PC-3 (cell line): ENCODE measurements at regions not wholly inside any gene's neighbourhood (a gene's known extent, or its start where the extent isn't known, plus 50 kb on each side); places are given as distances from the start of the nearest gene placed in this dataset.
"Not testable (repeated sequence)": the region's sequence is repeated elsewhere in the genome, so short reads cannot be mapped to it uniquely, and the experiment has no call there.

Experiments used
- ATAC-seq: fragments of 200-7000 bp; cut with Tn5 transposase; 2 replicates; pipeline ENCODE4 v1.9.1; 2020; ENCODE audit warnings: mild to moderate bottlenecking, moderate library complexity
- BruUV-seq: library from RNA; stranded (reverse); fragments of 400-500 nt; replicated peaks from 2 replicates; lab custom pipeline; 2021; lab: Mats Ljungman, UMichigan
- CTCF ChIA-PET: fragments of 300-600 bp; sonication (Branson Sonifier 250); formaldehyde crosslinking; loops from one replicate; lab custom pipeline; 2022; ENCODE audit warnings: antibody characterized with exemption; lab: Charles Lee
- POLR2A ChIA-PET: fragments of 300-600 bp; sonication (Branson Sonifier 250); formaldehyde crosslinking; loops from one replicate; lab custom pipeline; 2022; ENCODE audit warnings: antibody characterized with exemption; ENCODE audit not compliant: unreplicated experiment; lab: Charles Lee
- DNase-seq: peaks from one replicate; pipeline ENCODE4 v3.0.0-alpha.2; 2015
- H2AFZ ChIP-seq: fragments of 300-600 bp; sonication (generic); 2 replicates; pipeline ENCODE4 v1.6.0; 2016; ENCODE audit warnings: antibody characterized with exemption, low read length
- H3F3A ChIP-seq: fragments of 300-600 bp; sonication (generic); one replicate; pipeline ENCODE4 v1.6.0; 2017; ENCODE audit warnings: antibody characterized with exemption, low read length, control low read depth, mild to moderate bottlenecking; ENCODE audit not compliant: unreplicated experiment
- H3K27ac ChIP-seq: fragments of 300-600 bp; sonication (generic); 2 replicates; pipeline ENCODE4 v1.5.1; 2016; ENCODE audit warnings: mild to moderate bottlenecking, low read length
- H3K27me3 ChIP-seq: fragments of 300-600 bp; sonication (generic); 2 replicates; pipeline ENCODE4 v1.6.1; 2016; ENCODE audit warnings: low read length, mixed read lengths
- H3K36me3 ChIP-seq: fragments of 300-600 bp; sonication (generic); 2 replicates; pipeline ENCODE4 v1.6.1; 2016; ENCODE audit warnings: low read depth, mixed run types, low read length, mixed read lengths
- H3K4me1 ChIP-seq: fragments of 300-600 bp; sonication (generic); 2 replicates; pipeline ENCODE4 v1.5.1; 2016; ENCODE audit warnings: low read length; ENCODE audit not compliant: insufficient read depth
- H3K4me2 ChIP-seq: fragments of 300-600 bp; sonication (generic); 2 replicates; pipeline ENCODE4 v1.6.0; 2016; ENCODE audit warnings: low read length
- H3K4me3 ChIP-seq: fragments of 300-600 bp; sonication (generic); 2 replicates; pipeline ENCODE4 v1.5.1; 2016; ENCODE audit warnings: mild to moderate bottlenecking, low read length, mixed read lengths
- H3K79me2 ChIP-seq: fragments of 300-600 bp; sonication (generic); 2 replicates; pipeline ENCODE4 v1.6.1; 2017; ENCODE audit warnings: low read length, mixed read lengths
- H3K9ac ChIP-seq: fragments of 300-600 bp; sonication (generic); 2 replicates; pipeline ENCODE4 v1.6.0; 2016; ENCODE audit warnings: mild to moderate bottlenecking, low read length
- H3K9me2 ChIP-seq: fragments of 300-600 bp; sonication (generic); replicated peaks from 2 replicates; pipeline ENCODE4 v1.6.1; 2016; ENCODE audit warnings: mixed run types, low read length, mixed read lengths
- H3K9me3 ChIP-seq: fragments of 300-600 bp; sonication (generic); 2 replicates; pipeline ENCODE4 v1.6.1; 2016; ENCODE audit warnings: low read length, mixed read lengths
- H4K20me1 ChIP-seq: fragments of 300-600 bp; sonication (generic); 2 replicates; pipeline ENCODE4 v1.6.1; 2016; ENCODE audit warnings: low read length, mixed read lengths
- EZH2 ChIP-seq: fragments of 300-600 bp; sonication (generic); IDR thresholded peaks from one replicate; pipeline ENCODE4 v1.6.1; 2017; ENCODE audit warnings: antibody characterized with exemption, mild to moderate bottlenecking, low read length; ENCODE audit not compliant: unreplicated experiment
- EZH2phosphoT487 ChIP-seq: fragments of 300-600 bp; sonication (generic); IDR thresholded peaks from 2 replicates; pipeline ENCODE4 v1.6.1; 2018; ENCODE audit warnings: mild to moderate bottlenecking, antibody characterized with exemption, low read length, borderline replicate concordance
- intact Hi-C: fragments of 100-400 bp; cut with micrococcal nuclease; formaldehyde crosslinking; loops from 2 replicates; pipeline ENCODE4 v1.9.0; 2023
- TF ChIP-seq, protein P1 (sequence below): fragments of 300-600 bp; sonication (generic); conservative IDR thresholded peaks from 2 replicates; pipeline ENCODE4 v1.5.1; 2017; ENCODE audit warnings: antibody characterized with exemption, low read depth, mild to moderate bottlenecking, low read length

DNA sequence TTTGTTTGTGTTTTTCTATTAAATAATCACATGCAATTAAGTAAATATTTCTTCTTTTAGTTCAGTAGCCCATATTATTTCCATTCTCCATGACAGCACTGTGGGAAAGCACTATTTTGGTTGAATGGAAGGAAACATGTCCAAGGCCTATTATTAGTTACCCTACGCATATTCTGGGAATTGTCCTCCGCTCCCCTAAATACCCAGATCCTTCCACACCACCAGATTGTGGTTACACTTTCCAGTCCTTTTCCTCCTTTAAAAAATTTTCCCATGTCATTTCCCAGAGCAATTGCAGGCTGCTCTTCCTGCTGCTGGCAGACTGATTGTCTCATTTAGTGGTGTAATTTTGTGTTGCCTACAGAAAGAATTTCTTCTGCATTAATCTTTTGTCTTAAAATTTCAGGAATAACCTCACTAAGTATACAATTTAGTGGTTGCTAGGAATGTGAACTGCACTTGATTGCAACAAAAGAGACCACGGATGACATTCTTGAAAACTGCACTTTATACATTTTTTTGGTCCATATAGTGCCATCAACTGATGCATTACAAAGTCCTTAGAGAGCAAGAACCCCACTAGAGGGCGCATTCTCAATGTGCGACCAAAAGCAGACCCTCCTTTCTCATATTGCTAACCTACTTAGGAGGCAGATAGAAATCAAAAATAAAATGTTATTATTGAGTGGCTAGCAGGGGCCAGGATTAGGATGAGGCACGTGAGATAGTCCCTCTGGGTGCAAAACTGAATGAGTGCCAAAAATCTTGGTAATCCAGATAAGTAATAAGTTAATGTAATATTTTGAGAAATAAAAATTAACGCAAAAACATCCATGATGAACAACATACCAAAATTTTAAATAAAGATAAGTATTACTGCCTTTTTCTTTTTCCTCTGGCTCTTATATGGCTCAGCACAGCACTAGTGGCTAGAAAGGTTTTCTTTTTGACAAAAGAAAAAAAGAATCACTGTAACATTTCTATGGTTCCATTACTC, 98.8 kb upstream of the IQCM start:
- peak; percentile 66 for DNase-seq
- POLR2A ChIA-PET: no interaction called here
- Histone ChIP-seq H3K9me3 (no peaks in the 10 kb centered on the region), H3F3A (no peaks in the 10 kb centered on the region), H4K20me1 (no peaks in the 10 kb centered on the region), H3K27ac (no peak overlapping the region), H3K9ac (no peak overlapping the region), H3K4me3 (no peak overlapping the region), H3K36me3 (no peaks in the 10 kb centered on the region), H2AFZ (no peak overlapping the region), H3K4me1 (no peaks in the 10 kb centered on the region), H3K27me3 (no peaks in the 10 kb centered on the region), H3K79me2 (no peaks in the 10 kb centered on the region), H3K9me2 (no peaks in the 10 kb centered on the region), H3K4me2 (no peak overlapping the region)
- CTCF ChIA-PET: no interaction called here
- intact Hi-C loops: no loop called here
- peak; percentile 62; the same call in 1 of the 2 replicates for ATAC-seq
- BruUV-seq: no TSS peak
- TF ChIP-seq EZH2phosphoT487: no peak
- TF ChIP-seq, protein P1, sequence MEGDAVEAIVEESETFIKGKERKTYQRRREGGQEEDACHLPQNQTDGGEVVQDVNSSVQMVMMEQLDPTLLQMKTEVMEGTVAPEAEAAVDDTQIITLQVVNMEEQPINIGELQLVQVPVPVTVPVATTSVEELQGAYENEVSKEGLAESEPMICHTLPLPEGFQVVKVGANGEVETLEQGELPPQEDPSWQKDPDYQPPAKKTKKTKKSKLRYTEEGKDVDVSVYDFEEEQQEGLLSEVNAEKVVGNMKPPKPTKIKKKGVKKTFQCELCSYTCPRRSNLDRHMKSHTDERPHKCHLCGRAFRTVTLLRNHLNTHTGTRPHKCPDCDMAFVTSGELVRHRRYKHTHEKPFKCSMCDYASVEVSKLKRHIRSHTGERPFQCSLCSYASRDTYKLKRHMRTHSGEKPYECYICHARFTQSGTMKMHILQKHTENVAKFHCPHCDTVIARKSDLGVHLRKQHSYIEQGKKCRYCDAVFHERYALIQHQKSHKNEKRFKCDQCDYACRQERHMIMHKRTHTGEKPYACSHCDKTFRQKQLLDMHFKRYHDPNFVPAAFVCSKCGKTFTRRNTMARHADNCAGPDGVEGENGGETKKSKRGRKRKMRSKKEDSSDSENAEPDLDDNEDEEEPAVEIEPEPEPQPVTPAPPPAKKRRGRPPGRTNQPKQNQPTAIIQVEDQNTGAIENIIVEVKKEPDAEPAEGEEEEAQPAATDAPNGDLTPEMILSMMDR: peak; percentile 80

DNA sequence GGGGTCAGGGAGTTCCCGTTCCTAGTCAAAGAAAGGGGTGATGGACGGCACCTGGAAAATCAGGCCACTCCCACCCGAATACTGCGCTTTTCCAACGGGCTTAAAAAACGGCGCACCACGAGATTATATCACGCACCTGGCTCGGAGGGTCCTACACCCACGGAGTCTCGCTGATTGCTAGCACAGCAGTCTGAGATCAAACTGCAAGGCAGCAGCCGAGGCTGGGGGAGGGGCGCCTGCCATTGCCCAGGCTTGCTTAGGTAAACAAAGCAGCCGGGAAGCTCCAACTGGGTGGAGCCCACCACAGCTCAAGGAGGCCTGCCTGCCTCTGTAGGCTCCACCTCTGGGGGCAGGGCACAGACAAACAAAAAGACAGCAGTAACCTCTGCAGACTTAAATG, 100.1 kb upstream of the IQCM start:
- ATAC-seq, H3K9me3 ChIP-seq, H3K4me3 ChIP-seq, H3K27me3 ChIP-seq, H2AFZ ChIP-seq, H4K20me1 ChIP-seq, BruUV-seq, H3K36me3 ChIP-seq, H3K9ac ChIP-seq, DNase-seq, H3K4me2 ChIP-seq, H3K4me1 ChIP-seq, H3K79me2 ChIP-seq, H3K9me2 ChIP-seq, CTCF ChIA-PET, H3K27ac ChIP-seq, POLR2A ChIA-PET, H3F3A ChIP-seq, intact Hi-C loops: not testable (repeated sequence)

DNA sequence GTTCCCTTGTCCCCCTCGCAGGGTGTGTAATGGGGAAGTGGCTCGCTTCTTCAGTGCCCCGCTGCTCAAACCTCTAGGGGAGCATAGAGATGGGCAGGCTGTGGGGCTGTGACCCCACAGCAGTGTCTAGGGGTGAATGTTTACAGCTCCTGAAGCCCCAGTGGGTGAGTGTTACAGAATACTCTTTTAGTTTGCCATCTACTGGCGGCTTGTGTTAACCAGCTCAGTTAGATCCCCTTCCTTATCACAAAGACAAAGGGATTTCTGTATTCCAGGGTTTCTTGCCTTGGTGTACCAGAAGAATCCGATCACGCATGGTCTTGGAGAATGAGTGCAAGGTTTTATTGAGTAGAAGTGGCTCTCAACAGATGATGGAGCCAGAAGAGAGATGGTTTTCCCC, 108.1 kb upstream of the IQCM start:
- Histone ChIP-seq H3K9me2 (no peaks in the 10 kb centered on the region), H4K20me1 (no peaks in the 10 kb centered on the region), H3K9me3 (no peaks in the 10 kb centered on the region), H3K27me3 (no peaks in the 10 kb centered on the region), H3K4me1 (no peaks in the 10 kb centered on the region), H3K4me2 (no peak overlapping the region), H3K27ac (no peak overlapping the region), H2AFZ (no peak overlapping the region), H3K36me3 (no peaks in the 10 kb centered on the region), H3K4me3 (no peak overlapping the region), H3F3A (no peaks in the 10 kb centered on the region), H3K79me2 (no peaks in the 10 kb centered on the region), H3K9ac (no peak overlapping the region)
- no peak; the same call in 1 of the 2 replicates for ATAC-seq
- TF ChIP-seq, protein P1: no peak; the same call in 1 of the 2 replicates
- TF ChIP-seq EZH2: no peak
- TF ChIP-seq EZH2phosphoT487: no peak
- intact Hi-C loops: no loop called here
- BruUV-seq: no TSS peak
- ChIA-PET POLR2A (no interaction called here), CTCF (interaction anchor here (0.6 kb wide), 1 partner anchor 14 kb away, joined by 3 read pairs; no protein-coding TSS in a partner anchor)
- DNase-seq: no peak
